Astrocyte (in vitro differentiated cells and primary cell): ENCODE measurements at regions not wholly inside any gene's neighbourhood (a gene's known extent, or its start where the extent isn't known, plus 50 kb on each side); places are given as distances from the start of the nearest gene placed in this dataset.

Experiments used
- CTCF ChIP-seq: IDR thresholded peaks from 2 replicates; pipeline ENCODE4 v1.5.1; 2011; ENCODE audit warnings: low read depth, mild to moderate bottlenecking, inconsistent platforms, low read length, moderate library complexity; ENCODE audit not compliant: insufficient read depth
- EZH2 ChIP-seq: IDR thresholded peaks from 2 replicates; pipeline ENCODE4 v1.6.1; 2012; ENCODE audit warnings: mild to moderate bottlenecking, low read length, inconsistent platforms; ENCODE audit not compliant: insufficient read depth

DNA sequence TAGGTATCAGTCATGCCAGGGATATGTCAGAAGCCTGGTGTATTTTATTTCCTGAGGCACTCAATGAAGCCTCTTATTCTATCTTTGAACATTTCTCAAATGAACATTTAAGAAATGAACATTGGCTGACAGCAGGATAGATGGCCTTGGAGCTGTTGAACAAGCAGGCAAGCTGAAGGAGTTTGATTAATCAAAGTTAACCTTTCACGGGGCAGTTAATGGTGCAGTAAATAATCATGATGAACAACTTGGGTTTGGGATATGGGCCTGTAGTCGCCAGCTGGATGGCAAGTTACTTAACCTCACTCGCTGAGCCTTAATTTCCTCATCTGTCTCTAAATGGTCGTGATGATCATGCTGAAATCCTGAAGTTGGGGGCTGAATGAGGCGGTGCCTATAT is 333.0 kb downstream of the SFMBT2 start:
- no peak for TF ChIP-seq EZH2
- no peak for TF ChIP-seq CTCF
